Kidney epithelial cell (primary cell): ENCODE measurements at regions not wholly inside any gene's neighbourhood (a gene's known extent, or its start where the extent isn't known, plus 50 kb on each side); places are given as distances from the start of the nearest gene placed in this dataset.

Experiments used
- DNase-seq: peaks from one replicate; pipeline ENCODE4 v3.0.0-alpha.2; 2010; ENCODE audit warnings: low read depth
- H3K27me3 ChIP-seq: 2 replicates; pipeline ENCODE4 v1.6.0; 2011; ENCODE audit warnings: low read length; ENCODE audit not compliant: control insufficient read depth, insufficient read depth
- H3K36me3 ChIP-seq: 2 replicates; pipeline ENCODE4 v1.5.1; 2011; ENCODE audit warnings: low read length; ENCODE audit not compliant: control insufficient read depth, insufficient read depth
- H3K4me3 ChIP-seq: 2 replicates; pipeline ENCODE4 v1.5.1; 2011; ENCODE audit warnings: low read depth, mild to moderate bottlenecking, control low read depth, low read length
- CTCF ChIP-seq: IDR thresholded peaks from 2 replicates; pipeline ENCODE4 v1.5.1; 2011; ENCODE audit warnings: mild to moderate bottlenecking, moderate library complexity, low read length, control low read depth, inconsistent platforms; ENCODE audit not compliant: insufficient read depth, poor library complexity, severe bottlenecking

DNA sequence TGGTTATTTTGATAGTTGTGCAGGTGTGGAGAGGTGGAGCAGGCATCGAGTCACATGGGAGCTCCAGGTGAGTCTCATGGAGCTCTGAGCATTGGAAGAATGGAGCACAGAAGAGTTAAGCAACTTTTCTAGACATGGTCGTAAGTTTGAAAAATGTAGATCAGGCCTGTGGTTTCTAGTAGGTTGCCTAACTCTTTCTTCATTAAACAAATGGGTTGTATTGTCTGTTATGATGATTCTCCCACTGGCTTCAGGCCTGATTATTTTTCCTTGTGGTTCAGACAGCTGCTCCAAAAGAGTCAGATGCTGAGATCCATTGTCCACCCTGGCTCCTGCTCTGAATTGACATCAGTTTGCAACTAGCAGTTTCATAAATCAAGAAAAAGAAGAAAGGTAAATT, 80.3 kb upstream of the RPS23 start:
- DNase-seq: no peak
- Histone ChIP-seq H3K36me3 (no peaks in the 10 kb centered on the region), H3K27me3 (no peaks in the 10 kb centered on the region), H3K4me3 (no peak overlapping the region)
- no peak for TF ChIP-seq CTCF

DNA sequence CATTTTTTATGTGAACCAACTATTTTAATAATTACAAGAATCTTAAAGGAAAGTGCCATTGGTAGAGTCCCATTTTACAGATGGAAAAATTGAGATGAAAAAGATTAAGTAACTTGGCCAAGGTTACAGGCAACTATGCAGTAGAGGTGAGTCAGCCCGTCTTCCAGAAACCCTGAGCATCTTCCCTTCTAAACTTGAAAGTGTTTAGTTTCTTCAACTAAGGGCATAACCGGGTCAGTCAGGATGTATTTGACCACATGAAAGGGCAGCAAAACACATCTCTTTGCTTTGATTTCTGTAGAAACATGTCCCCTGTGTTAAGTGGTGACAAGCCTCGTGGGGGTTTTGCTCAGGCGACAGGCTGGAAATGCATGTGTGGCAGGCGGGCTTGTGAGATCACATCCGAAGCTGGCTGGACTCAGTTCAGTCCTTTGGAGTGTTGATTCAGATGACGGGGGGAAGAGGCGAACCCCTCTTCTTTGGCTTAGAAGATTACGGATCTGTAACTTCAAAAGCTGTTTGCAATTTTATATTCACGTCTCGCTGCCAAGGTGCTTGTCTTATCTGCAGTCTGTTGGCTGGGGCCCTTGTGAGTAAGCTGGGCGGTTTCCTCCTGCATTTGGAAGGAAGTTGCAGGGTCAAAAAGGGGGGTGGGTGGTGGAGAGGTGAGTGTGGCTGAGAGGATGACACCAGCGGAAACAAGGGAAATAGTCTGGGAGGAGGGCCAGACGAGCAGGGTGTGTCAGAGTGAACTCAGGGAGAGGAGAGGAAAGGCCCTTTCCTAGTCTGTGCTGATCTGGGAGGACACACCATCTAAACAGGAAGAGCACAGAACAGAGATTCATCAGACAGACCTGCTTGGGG, 78.9 kb upstream of the RPS23 start:
- DNase-seq: no peak
- TF ChIP-seq CTCF: no peak
- H3K4me3 ChIP-seq: no peak overlapping the region
- no peaks in the 10 kb centered on the region for H3K36me3 ChIP-seq
- no peaks in the 10 kb centered on the region for H3K27me3 ChIP-seq

GRCh38 chr5:82356021-82356420, 77.9 kb upstream of the RPS23 start:
- no peak for DNase-seq
- Histone ChIP-seq H3K27me3 (no peaks in the 10 kb centered on the region), H3K36me3 (no peaks in the 10 kb centered on the region), H3K4me3 (no peak overlapping the region)
- no peak for TF ChIP-seq CTCF

DNA sequence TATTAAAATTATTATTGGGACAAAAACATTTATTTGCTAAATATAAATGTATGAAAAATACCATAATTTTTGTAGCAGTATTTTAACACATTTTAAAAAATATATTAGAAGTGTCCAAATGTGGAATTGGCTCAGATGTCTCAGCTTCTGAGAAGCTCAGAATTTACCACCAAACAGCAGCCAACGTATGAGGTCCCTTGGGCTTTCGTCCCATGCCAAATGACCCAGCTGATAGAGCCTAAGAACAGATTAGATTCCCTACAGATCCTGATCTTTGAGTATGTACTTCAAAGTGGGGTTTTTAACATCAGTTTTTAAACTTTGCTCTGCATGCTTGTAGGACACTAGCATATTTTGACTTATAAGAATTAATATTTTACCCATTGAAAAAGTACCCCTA, 77.3 kb upstream of the RPS23 start:
- TF ChIP-seq CTCF: no peak
- H3K27me3 ChIP-seq: no peaks in the 10 kb centered on the region
- H3K4me3 ChIP-seq: no peak overlapping the region
- no peak for DNase-seq
- no peaks in the 10 kb centered on the region for H3K36me3 ChIP-seq

DNA sequence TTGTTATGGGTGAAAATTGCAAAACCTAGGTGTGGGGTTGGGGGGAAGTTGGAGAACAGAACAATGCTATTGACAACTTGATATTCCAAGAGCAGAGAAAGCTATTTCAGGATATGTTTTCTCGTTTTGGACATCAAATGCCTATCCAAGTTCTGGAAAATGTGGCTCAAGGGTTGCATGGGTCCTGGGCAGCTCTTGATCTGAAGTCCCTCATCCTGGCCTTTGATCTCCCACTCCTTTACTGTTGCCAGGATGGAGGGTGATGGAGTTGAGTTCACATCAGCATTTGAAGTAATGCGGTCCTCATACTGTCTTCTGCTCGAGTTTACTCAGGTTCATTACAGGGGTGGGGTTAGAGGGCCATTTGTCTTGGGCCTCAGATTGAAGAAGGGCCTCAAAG, 76.9 kb upstream of the RPS23 start:
- TF ChIP-seq CTCF: no peak
- no peak overlapping the region for H3K4me3 ChIP-seq
- no peaks in the 10 kb centered on the region for H3K36me3 ChIP-seq
- DNase-seq: no peak
- no peaks in the 10 kb centered on the region for H3K27me3 ChIP-seq

DNA sequence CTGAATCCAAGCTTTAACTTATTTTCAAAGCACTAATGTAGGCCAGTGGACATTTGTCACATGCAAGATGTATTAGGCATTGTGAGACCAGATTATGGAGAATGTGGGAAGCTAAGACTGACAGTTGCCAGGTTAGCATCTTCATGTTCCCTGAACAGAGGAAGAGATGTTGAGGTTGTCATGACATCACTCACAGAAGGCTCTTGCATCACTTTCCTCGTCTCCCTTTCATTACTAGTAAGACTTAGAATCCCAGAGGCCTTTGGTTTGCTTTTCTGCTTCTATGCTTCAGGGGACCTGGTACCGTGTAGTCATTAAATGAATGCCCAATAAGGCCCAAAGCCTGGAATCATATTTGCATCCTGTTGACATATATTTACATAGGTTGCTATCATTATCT, 76.4 kb upstream of the RPS23 start:
- no peaks in the 10 kb centered on the region for H3K36me3 ChIP-seq
- H3K27me3 ChIP-seq: no peaks in the 10 kb centered on the region
- no peak for DNase-seq
- TF ChIP-seq CTCF: no peak
- no peak overlapping the region for H3K4me3 ChIP-seq
